ENCODE measurements at regions not wholly inside any gene's neighbourhood (a gene's known extent, or its start where the extent isn't known, plus 50 kb on each side); places are given as distances from the start of the nearest gene placed in this dataset.

DNA sequence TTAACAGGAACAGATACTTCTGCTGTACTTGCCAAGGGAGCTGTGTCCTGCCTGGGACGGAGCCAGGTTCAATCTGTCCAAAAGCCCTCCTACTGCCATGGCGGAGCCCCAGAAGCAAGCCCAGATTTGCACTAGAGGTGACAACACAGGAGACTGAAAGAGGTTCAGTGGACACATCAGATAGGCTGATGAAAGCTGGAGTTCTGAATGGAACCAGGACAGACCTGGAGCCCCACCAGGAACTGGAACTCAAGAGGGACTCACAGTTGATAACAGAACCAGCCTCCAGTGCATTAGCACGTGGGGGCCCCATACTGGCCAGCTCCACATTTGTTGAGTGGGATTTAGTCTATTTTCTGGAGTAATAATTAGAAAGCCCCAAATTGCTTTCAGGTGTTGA is 315.5 kb downstream of the ARRDC4 start:
- TF ChIP-seq POLR2AphosphoS5 (IDR thresholded peaks at IDR 0.05; ENCODE audit: low read depth, low read length) = no peak
- TF ChIP-seq, protein P1, sequence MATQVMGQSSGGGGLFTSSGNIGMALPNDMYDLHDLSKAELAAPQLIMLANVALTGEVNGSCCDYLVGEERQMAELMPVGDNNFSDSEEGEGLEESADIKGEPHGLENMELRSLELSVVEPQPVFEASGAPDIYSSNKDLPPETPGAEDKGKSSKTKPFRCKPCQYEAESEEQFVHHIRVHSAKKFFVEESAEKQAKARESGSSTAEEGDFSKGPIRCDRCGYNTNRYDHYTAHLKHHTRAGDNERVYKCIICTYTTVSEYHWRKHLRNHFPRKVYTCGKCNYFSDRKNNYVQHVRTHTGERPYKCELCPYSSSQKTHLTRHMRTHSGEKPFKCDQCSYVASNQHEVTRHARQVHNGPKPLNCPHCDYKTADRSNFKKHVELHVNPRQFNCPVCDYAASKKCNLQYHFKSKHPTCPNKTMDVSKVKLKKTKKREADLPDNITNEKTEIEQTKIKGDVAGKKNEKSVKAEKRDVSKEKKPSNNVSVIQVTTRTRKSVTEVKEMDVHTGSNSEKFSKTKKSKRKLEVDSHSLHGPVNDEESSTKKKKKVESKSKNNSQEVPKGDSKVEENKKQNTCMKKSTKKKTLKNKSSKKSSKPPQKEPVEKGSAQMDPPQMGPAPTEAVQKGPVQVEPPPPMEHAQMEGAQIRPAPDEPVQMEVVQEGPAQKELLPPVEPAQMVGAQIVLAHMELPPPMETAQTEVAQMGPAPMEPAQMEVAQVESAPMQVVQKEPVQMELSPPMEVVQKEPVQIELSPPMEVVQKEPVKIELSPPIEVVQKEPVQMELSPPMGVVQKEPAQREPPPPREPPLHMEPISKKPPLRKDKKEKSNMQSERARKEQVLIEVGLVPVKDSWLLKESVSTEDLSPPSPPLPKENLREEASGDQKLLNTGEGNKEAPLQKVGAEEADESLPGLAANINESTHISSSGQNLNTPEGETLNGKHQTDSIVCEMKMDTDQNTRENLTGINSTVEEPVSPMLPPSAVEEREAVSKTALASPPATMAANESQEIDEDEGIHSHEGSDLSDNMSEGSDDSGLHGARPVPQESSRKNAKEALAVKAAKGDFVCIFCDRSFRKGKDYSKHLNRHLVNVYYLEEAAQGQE (IDR thresholded peaks at IDR 0.05; ENCODE audit: insufficient read depth in 1 of 2, low read depth in 2 of 2, low read length in 2 of 2) = no peak
- TF ChIP-seq TAF1 (IDR thresholded peaks at IDR 0.05; ENCODE audit: borderline replicate concordance, insufficient read depth, low read length) = no peak

All from PFSK-1 (cell line).